MM.1S (cell line): ENCODE measurements at regions not wholly inside any gene's neighbourhood (a gene's known extent, or its start where the extent isn't known, plus 50 kb on each side); places are given as distances from the start of the nearest gene placed in this dataset.

ENCODE experiments used
- DNase-seq: peaks from one replicate; pipeline ENCODE4 v3.0.0-alpha.2; 2015
- H2AFZ ChIP-seq: fragments of 300-600 bp; sonication (generic); 2 replicates; pipeline ENCODE4 v1.6.0; 2016; ENCODE audit warnings: antibody characterized with exemption, low read length
- H3F3A ChIP-seq: fragments of 300-600 bp; sonication (generic); 2 replicates; pipeline ENCODE4 v1.6.1; 2016; ENCODE audit warnings: mild to moderate bottlenecking, antibody characterized with exemption, low read length, moderate library complexity, mixed read lengths; ENCODE audit not compliant: insufficient read depth
- H3K27ac ChIP-seq: fragments of 300-600 bp; sonication (generic); 2 replicates; pipeline ENCODE4 v1.5.1; 2016; ENCODE audit warnings: mild to moderate bottlenecking, low read length
- H3K27me3 ChIP-seq: fragments of 300-600 bp; sonication (generic); replicated peaks from 2 replicates; pipeline ENCODE4 v1.6.0; 2016; ENCODE audit warnings: low read length; ENCODE audit not compliant: insufficient read depth
- H3K36me3 ChIP-seq: fragments of 300-600 bp; sonication (generic); replicated peaks from 2 replicates; pipeline ENCODE4 v1.6.1; 2016; ENCODE audit warnings: mild to moderate bottlenecking, low read length, mixed read lengths; ENCODE audit not compliant: insufficient read depth
- H3K4me1 ChIP-seq: fragments of 300-600 bp; sonication (generic); 2 replicates; pipeline ENCODE4 v1.6.1; 2016; ENCODE audit warnings: low read length, mixed read lengths
- H3K4me2 ChIP-seq: fragments of 300-600 bp; sonication (generic); 2 replicates; pipeline ENCODE4 v1.6.0; 2016; ENCODE audit warnings: low read depth, low read length
- H3K4me3 ChIP-seq: fragments of 300-600 bp; sonication (generic); 2 replicates; pipeline ENCODE4 v1.5.1; 2016; ENCODE audit warnings: low read length, mixed read lengths
- H3K79me2 ChIP-seq: fragments of 300-600 bp; sonication (generic); 2 replicates; pipeline ENCODE4 v1.6.1; 2016; ENCODE audit warnings: mixed run types, low read length, mixed read lengths
- H3K9ac ChIP-seq: fragments of 300-600 bp; sonication (generic); 2 replicates; pipeline ENCODE4 v1.6.1; 2016; ENCODE audit warnings: low read length, mixed read lengths
- H3K9me2 ChIP-seq: fragments of 300-600 bp; sonication (generic); replicated peaks from 2 replicates; pipeline ENCODE4 v1.6.1; 2016; ENCODE audit warnings: mild to moderate bottlenecking, low read length, mixed read lengths; ENCODE audit not compliant: insufficient read depth
- H3K9me3 ChIP-seq: fragments of 300-600 bp; sonication (generic); replicated peaks from 2 replicates; pipeline ENCODE4 v1.6.1; 2016; ENCODE audit warnings: mild to moderate bottlenecking, low read length, mixed read lengths; ENCODE audit not compliant: insufficient read depth
- H4K20me1 ChIP-seq: fragments of 300-600 bp; sonication (generic); 2 replicates; pipeline ENCODE4 v1.6.1; 2016; ENCODE audit warnings: mild to moderate bottlenecking, low read length, moderate library complexity, mixed read lengths; ENCODE audit not compliant: insufficient read depth
- CTCF ChIP-seq: fragments of 300-600 bp; sonication (generic); IDR thresholded peaks from 2 replicates; pipeline ENCODE4 v1.5.1; 2016; ENCODE audit warnings: antibody characterized with exemption, low read length, mixed read lengths
- EZH2 ChIP-seq: fragments of 300-600 bp; sonication (generic); optimal IDR thresholded peaks from 2 replicates; pipeline ENCODE3; 2017; ENCODE audit warnings: low read depth, mild to moderate bottlenecking, antibody characterized with exemption, low read length, mixed read lengths
- EZH2phosphoT487 ChIP-seq: fragments of 300-600 bp; sonication (generic); IDR thresholded peaks from 2 replicates; pipeline ENCODE4 v1.6.1; 2018; ENCODE audit warnings: antibody characterized with exemption, low read length

DNA sequence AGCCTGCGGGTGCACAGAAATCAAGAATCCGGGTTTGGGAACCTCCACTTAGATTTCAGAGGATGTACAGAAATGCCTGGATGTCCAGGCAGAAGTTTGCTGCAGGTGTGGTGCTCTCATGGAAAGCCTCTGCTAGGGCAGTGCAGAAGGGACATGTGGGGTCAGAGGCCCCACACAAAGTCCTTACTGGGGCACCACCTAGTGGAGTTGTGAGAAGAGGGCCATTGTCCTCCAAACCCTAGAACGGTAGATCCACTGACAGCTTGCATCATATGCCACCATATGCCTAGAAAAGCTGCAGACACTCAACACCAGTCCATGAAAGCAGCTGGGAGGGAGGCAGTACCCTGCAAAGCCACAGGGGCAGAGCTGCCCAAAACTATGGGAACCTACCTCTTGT lies 833.0 kb downstream of the TMEM182 start:
- no peak for DNase-seq
- no peak for TF ChIP-seq EZH2
- TF ChIP-seq CTCF, result no peak
- TF ChIP-seq EZH2phosphoT487, result no peak
- no peak overlapping the region for H3K4me2 ChIP-seq
- H3K27me3 ChIP-seq, result no peaks in the 10 kb centered on the region
- H3K4me3 ChIP-seq, result no peak overlapping the region
- H3F3A ChIP-seq, result no peaks in the 10 kb centered on the region
- no peaks in the 10 kb centered on the region for H3K4me1 ChIP-seq
- no peaks in the 10 kb centered on the region; the same call in 1 of the 2 replicates for H3K9me3 ChIP-seq
- no peak overlapping the region for H2AFZ ChIP-seq
- H3K27ac ChIP-seq, result no peak overlapping the region
- H3K36me3 ChIP-seq, result no peaks in the 10 kb centered on the region
- H4K20me1 ChIP-seq, result no peaks in the 10 kb centered on the region
- no peaks in the 10 kb centered on the region for H3K79me2 ChIP-seq
- H3K9me2 ChIP-seq, result no peaks in the 10 kb centered on the region
- H3K9ac ChIP-seq, result no peak overlapping the region

DNA sequence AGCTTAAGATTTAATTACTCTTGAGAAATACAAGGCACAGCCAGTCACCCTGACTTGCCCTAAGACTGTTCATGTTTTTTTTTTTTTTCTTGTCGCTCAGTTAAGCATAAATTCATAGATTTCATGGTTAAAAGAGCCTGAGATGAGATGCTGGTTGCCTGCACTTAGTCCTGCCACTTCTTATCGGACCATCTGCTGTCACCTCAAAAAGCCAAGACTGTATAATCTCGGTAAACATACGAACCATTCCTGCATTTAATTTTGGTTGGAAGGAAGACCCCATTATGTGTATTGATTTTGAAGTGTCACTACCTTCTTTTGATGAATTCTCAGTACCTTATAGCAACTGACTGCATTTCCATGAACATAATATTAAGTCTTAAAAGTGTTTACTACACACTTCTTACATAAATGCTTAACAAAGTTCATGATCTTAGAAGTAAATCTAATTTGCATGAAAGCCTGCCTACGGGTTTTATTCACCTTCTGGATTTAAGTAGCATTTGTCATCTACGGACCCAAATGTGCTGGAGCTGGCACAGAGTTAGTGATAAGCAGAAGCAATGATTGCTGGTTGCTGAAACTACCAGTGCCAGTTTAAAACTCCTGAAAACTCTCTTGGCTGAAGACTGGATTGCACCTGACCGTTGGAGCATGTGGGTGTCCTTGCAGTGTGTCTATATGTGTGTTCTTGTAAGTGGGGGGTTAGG lies 843.4 kb downstream of the TMEM182 start:
- H3K9me2 ChIP-seq, result no peaks in the 10 kb centered on the region

DNA sequence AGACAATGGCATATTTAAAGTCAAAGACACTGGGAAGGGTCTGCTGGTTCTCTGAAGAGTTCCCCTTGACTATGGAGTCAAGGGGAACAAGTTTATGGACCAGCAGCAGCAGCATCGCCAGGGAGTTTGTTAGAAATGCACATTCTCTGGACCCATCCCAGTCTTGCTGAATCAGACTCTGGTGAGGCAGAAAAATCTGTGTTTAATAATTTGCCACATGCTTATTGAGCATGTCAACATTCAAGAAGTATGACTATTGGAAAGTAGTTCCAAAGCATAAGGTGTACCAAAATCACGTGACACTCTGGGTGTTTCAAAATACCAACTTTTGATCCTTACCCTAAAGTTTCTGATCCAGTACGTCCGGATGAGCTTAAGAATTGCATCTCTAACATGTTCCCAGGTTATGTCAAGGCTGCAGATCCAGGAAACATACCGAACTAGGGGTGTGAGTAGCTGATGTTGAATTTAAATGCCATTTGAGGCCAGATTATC lies 853.8 kb downstream of the TMEM182 start:
- Histone ChIP-seq H3K9me3 (no peaks in the 10 kb centered on the region), H3K36me3 (no peaks in the 10 kb centered on the region), H3K4me3 (no peak overlapping the region), H3K4me1 (no peaks in the 10 kb centered on the region), H4K20me1 (no peaks in the 10 kb centered on the region), H3F3A (no peaks in the 10 kb centered on the region), H3K79me2 (no peaks in the 10 kb centered on the region), H3K4me2 (no peak overlapping the region), H3K27me3 (no peaks in the 10 kb centered on the region), H2AFZ (no peak overlapping the region), H3K9ac (no peak overlapping the region), H3K9me2 (no peaks in the 10 kb centered on the region), H3K27ac (no peak overlapping the region)
- TF ChIP-seq EZH2, result no peak
- TF ChIP-seq CTCF, result no peak
- no peak for DNase-seq

More for the DNA sequence above, 843.4 kb downstream of the TMEM182 start:
- no peak for DNase-seq
- Histone ChIP-seq H2AFZ (no peak overlapping the region), H3K27ac (no peak overlapping the region), H3K9me3 (no peaks in the 10 kb centered on the region), H3K9ac (no peak overlapping the region), H3K4me3 (no peak overlapping the region), H3K4me1 (no peaks in the 10 kb centered on the region), H3K36me3 (no peaks in the 10 kb centered on the region), H3K27me3 (no peaks in the 10 kb centered on the region), H3K4me2 (no peak overlapping the region), H3F3A (no peaks in the 10 kb centered on the region), H4K20me1 (no peaks in the 10 kb centered on the region), H3K79me2 (no peaks in the 10 kb centered on the region)
- TF ChIP-seq EZH2 (no peak), CTCF (no peak), EZH2phosphoT487 (no peak)
